B cell (primary cell): ENCODE measurements at regions not wholly inside any gene's neighbourhood (a gene's known extent, or its start where the extent isn't known, plus 50 kb on each side); places are given as distances from the start of the nearest gene placed in this dataset.

Experiments
- ATAC-seq: fragments of 200-7000 bp; cut with Tn5 transposase; one replicate; pipeline ENCODE4 v1.10.0; 2021; ENCODE audit warnings: low read depth, mild to moderate bottlenecking, moderate number of reproducible peaks, moderate library complexity
- CTCF ChIA-PET: fragments of 350-600 bp; sonication (Branson Sonifier 250); formaldehyde crosslinking; loops from one replicate; lab custom pipeline; 2021; ENCODE audit warnings: antibody characterized with exemption, inconsistent platforms; lab: Charles Lee
- POLR2A ChIA-PET: fragments of 350-600 bp; sonication (Branson Sonifier 250); formaldehyde crosslinking; loops from one replicate; lab custom pipeline; 2021; ENCODE audit warnings: antibody characterized with exemption; lab: Charles Lee
- DNase-seq: peaks from one replicate; pipeline ENCODE4 v3.0.0; 2013
- H2AFZ ChIP-seq: 2 replicates; pipeline ENCODE4 v1.6.1; 2012; ENCODE audit warnings: mild to moderate bottlenecking, low read depth, low read length; ENCODE audit not compliant: insufficient read depth, poor library complexity, severe bottlenecking
- H3K27ac ChIP-seq, 2 donors: 1 replicate in 1 of 2; 2 replicates in 1 of 2; pipeline ENCODE4 v1.5.1; 2012 to 2013; ENCODE audit warnings: low read length in 2 of 2, mild to moderate bottlenecking in 2 of 2, moderate library complexity in 1 of 2
- H3K27me3 ChIP-seq, 4 experiments: fragments of 200-600 bp in 1 of 4; sonication (generic) in 1 of 4; replicated peaks in 1 of 4; 1 replicate in 2 of 4; 2 replicates in 2 of 4; pipeline versions ENCODE4 v1.6.1 to v1.7.0; 2013 to 2016; ENCODE audit warnings: low read length in 3 of 4, mild to moderate bottlenecking in 2 of 4, mixed read lengths in 1 of 4, moderate library complexity in 1 of 4; ENCODE audit not compliant: insufficient read depth in 4 of 4, control insufficient read depth in 3 of 4; ENCODE audit errors: control extremely low read depth in 1 of 4
- H3K36me3 ChIP-seq, 2 experiments: replicated peaks in 1 of 2; 1 replicate in 1 of 2; 2 replicates in 1 of 2; pipeline versions ENCODE4 v1.6.1 to v1.7.1; 2013; ENCODE audit warnings: low read length in 1 of 2; ENCODE audit not compliant: insufficient read depth in 2 of 2, control insufficient read depth in 1 of 2; ENCODE audit errors: control extremely low read depth in 1 of 2, extremely low read depth in 1 of 2
- H3K4me1 ChIP-seq, 2 donors: fragments of 200-600 bp in 1 of 2; sonication (generic) in 1 of 2; 1 replicate in 1 of 2; 2 replicates in 1 of 2; pipeline versions ENCODE4 v1.5.1 to v1.6.1; 2013 to 2017; ENCODE audit warnings: low read length in 2 of 2; ENCODE audit not compliant: control insufficient read depth in 2 of 2, insufficient read depth in 2 of 2
- H3K4me2 ChIP-seq: replicated peaks from 2 replicates; pipeline ENCODE3; 2012; ENCODE audit warnings: mild to moderate bottlenecking, low read depth, low read length; ENCODE audit not compliant: poor library complexity, severe bottlenecking
- H3K4me3 ChIP-seq, 5 experiments: fragments of 200-600 bp in 1 of 5; sonication (generic) in 1 of 5; 1 replicate in 3 of 5; 2 replicates in 2 of 5; pipeline versions ENCODE4 v1.5.1 to v1.7.0; 2011 to 2016; ENCODE audit warnings: low read length in 4 of 5, mild to moderate bottlenecking in 4 of 5, low read depth in 2 of 5, control low read depth in 1 of 5, moderate library complexity in 1 of 5; ENCODE audit not compliant: insufficient read depth in 1 of 5; ENCODE audit errors: control extremely low read depth in 1 of 5, extremely low read depth in 1 of 5
- H3K79me2 ChIP-seq: fragments of 200-600 bp; sonication (generic); one replicate; pipeline ENCODE4 v1.6.0; 2016; ENCODE audit warnings: low read length; ENCODE audit not compliant: control insufficient read depth, insufficient read depth
- H3K9ac ChIP-seq: fragments of 200-600 bp; sonication (generic); 2 replicates; pipeline ENCODE4 v1.6.1; 2017; ENCODE audit warnings: mild to moderate bottlenecking, low read length, moderate library complexity
- H3K9me3 ChIP-seq, 3 donors: one replicate each; pipeline versions ENCODE4 v1.6.1 to v1.7.1; 2013; ENCODE audit warnings: low read length in 2 of 3; ENCODE audit not compliant: control insufficient read depth in 2 of 3, insufficient read depth in 1 of 3; ENCODE audit errors: control extremely low read depth in 1 of 3
- H4K20me1 ChIP-seq: 2 replicates; pipeline ENCODE4 v1.6.0; 2012; ENCODE audit warnings: mild to moderate bottlenecking, low read length; ENCODE audit not compliant: insufficient read depth, control insufficient read depth, poor library complexity, severe bottlenecking
- H3K27ac Mint-ChIP-seq: one replicate; pipeline ENCODE4 v1.8.0; 2021; ENCODE audit warnings: mixed read lengths
- H3K27me3 Mint-ChIP-seq: one replicate; pipeline ENCODE4 v1.8.0; 2021; ENCODE audit warnings: mixed read lengths
- H3K4me1 Mint-ChIP-seq: one replicate; pipeline ENCODE4 v1.8.0; 2021; ENCODE audit warnings: mixed read lengths
- H3K4me3 Mint-ChIP-seq: one replicate; pipeline ENCODE4 v1.8.0; 2021; ENCODE audit warnings: mixed read lengths
- H3K9me3 Mint-ChIP-seq: one replicate; pipeline ENCODE4 v1.8.0; 2022; ENCODE audit warnings: mixed read lengths; ENCODE audit not compliant: insufficient read depth
- EZH2 ChIP-seq: IDR thresholded peaks from 2 replicates; pipeline ENCODE4 v1.6.1; 2012; ENCODE audit warnings: borderline replicate concordance, low read depth, mild to moderate bottlenecking, moderate library complexity, low read length; ENCODE audit not compliant: insufficient read depth, poor library complexity, severe bottlenecking
- WGBS: methylation state at CpG from one replicate; pipeline ENCODE4 v1.1.5; 2013; ENCODE audit warnings: missing lambda C conversion rate; ENCODE audit not compliant: insufficient coverage; 5-methylcytosine and 5-hydroxymethylcytosine counted together
- intact Hi-C: fragments of 100-400 bp; cut with micrococcal nuclease; formaldehyde crosslinking; loops from one replicate; pipeline ENCODE4 v1.10.0; 2022
- TF ChIP-seq, protein P1 (sequence below): fragments of 200-600 bp; IDR thresholded peaks from one replicate; pipeline ENCODE4 v1.8.0; 2022; ENCODE audit warnings: antibody characterized with exemption, mild to moderate bottlenecking

DNA sequence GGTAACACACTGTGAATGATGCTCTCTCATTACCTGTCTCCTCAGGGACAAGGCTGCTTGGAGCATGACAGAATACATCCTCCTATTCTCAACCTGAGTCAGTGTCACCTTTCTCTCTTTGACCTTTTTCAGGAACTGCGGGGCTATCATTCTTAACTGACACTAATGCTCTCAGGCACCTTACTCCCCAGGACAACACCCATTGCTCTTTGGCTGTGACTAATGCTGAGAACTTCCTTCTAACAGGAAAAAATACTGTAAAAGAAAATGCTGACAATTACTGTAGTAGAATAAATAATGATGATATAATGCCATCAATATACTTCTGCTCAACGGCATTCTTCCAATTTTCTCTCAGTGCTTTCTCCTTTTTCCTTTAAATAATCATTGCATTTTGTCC, 2082.7 kb upstream of the RAG2 start:
- Histone ChIP-seq H3K9ac (no peak overlapping the region), H4K20me1 (no peaks in the 10 kb centered on the region), H3K27ac (no peak overlapping the region), H3K79me2 (no peaks in the 10 kb centered on the region), H3K27me3 (no peaks in the 10 kb centered on the region), H3K4me3 (no peak overlapping the region), H3K4me2 (no peak overlapping the region), H3K36me3 (no peaks in the 10 kb centered on the region), H3K9me3 (peaks cover 0 to 1% (median 0%) of the 10 kb centered on the region in 3 donors), H2AFZ (no peak overlapping the region), H3K4me1 (no peaks in the 10 kb centered on the region)
- no peak overlapping the region for H3K4me3 Mint-ChIP-seq
- no peak for TF ChIP-seq EZH2
- TF ChIP-seq, protein P1, sequence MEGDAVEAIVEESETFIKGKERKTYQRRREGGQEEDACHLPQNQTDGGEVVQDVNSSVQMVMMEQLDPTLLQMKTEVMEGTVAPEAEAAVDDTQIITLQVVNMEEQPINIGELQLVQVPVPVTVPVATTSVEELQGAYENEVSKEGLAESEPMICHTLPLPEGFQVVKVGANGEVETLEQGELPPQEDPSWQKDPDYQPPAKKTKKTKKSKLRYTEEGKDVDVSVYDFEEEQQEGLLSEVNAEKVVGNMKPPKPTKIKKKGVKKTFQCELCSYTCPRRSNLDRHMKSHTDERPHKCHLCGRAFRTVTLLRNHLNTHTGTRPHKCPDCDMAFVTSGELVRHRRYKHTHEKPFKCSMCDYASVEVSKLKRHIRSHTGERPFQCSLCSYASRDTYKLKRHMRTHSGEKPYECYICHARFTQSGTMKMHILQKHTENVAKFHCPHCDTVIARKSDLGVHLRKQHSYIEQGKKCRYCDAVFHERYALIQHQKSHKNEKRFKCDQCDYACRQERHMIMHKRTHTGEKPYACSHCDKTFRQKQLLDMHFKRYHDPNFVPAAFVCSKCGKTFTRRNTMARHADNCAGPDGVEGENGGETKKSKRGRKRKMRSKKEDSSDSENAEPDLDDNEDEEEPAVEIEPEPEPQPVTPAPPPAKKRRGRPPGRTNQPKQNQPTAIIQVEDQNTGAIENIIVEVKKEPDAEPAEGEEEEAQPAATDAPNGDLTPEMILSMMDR, result no peak
- peaks cover 2% of the 10 kb centered on the region for H3K9me3 Mint-ChIP-seq
- no peak for DNase-seq
- intact Hi-C loops, result no loop called here
- H3K27ac Mint-ChIP-seq, result no peak overlapping the region
- ChIA-PET POLR2A (no interaction called here), CTCF (no interaction called here)
- no peak for ATAC-seq
- no peaks in the 10 kb centered on the region for H3K4me1 Mint-ChIP-seq
- H3K27me3 Mint-ChIP-seq, result no peaks in the 10 kb centered on the region
- no CpG with 5 or more reads among the region's 2 CpGs for WGBS

- H3K9me3 Mint-ChIP-seq, result peaks cover 4% of the 10 kb centered on the region
- 100% methylated on average over 1 of the region's 2 CpGs for WGBS
- Histone ChIP-seq H3K4me1 (no peaks in the 10 kb centered on the region), H3K4me2 (no peak overlapping the region), H3K36me3 (no peaks in the 10 kb centered on the region), H3K27ac (no peak overlapping the region), H3K4me3 (no peak overlapping the region), H3K9ac (no peak overlapping the region), H4K20me1 (no peaks in the 10 kb centered on the region), H2AFZ (no peak overlapping the region), H3K9me3 (peaks cover 0 to 1% (median 0%) of the 10 kb centered on the region in 3 donors), H3K27me3 (no peaks in the 10 kb centered on the region), H3K79me2 (no peaks in the 10 kb centered on the region)
- intact Hi-C loops, result no loop called here
- no peak overlapping the region for H3K27ac Mint-ChIP-seq
- TF ChIP-seq, protein P1, result no peak
- TF ChIP-seq EZH2, result no peak
- ChIA-PET CTCF (no interaction called here), POLR2A (no interaction called here)
- no peaks in the 10 kb centered on the region for H3K27me3 Mint-ChIP-seq
- ATAC-seq (no peak), DNase-seq (no peak)
- no peaks in the 10 kb centered on the region for H3K4me1 Mint-ChIP-seq
- H3K4me3 Mint-ChIP-seq, result no peak overlapping the region
These were observed 2082.1 kb upstream of the RAG2 start for GRCh38 chr11:38680166-38680565.
